ENCODE measurements at regions not wholly inside any gene's neighbourhood (a gene's known extent, or its start where the extent isn't known, plus 50 kb on each side); places are given as distances from the start of the nearest gene placed in this dataset.

GRCh38 chr10:61612450-61612849, 50.3 kb upstream of the CABCOCO1 start:
- no peaks in the 10 kb centered on the region for H3K9me2 ChIP-seq (ENCODE audit: insufficient read depth, low read length)
- H3K4me3 ChIP-seq (ENCODE audit: low read length) = no peak overlapping the region
- H3K36me3 ChIP-seq (ENCODE audit: insufficient read depth, low read length) = no peaks in the 10 kb centered on the region
- no peak overlapping the region for H2AFZ ChIP-seq (ENCODE audit: low read depth, low read length)
- no peaks in the 10 kb centered on the region for H4K20me1 ChIP-seq (ENCODE audit: insufficient read depth)
- no peaks in the 10 kb centered on the region for H3K9me3 ChIP-seq (ENCODE audit: low read length)
- no peak overlapping the region for H3K27ac ChIP-seq (ENCODE audit: low read length)
- H3K9ac ChIP-seq (ENCODE audit: low read length) = no peak overlapping the region
- no peak overlapping the region for H3K4me2 ChIP-seq (ENCODE audit: low read length)
- H3F3A ChIP-seq (ENCODE audit: insufficient read depth, low read length, poor library complexity, severe bottlenecking) = no peaks in the 10 kb centered on the region
- no peaks in the 10 kb centered on the region for H3K79me2 ChIP-seq (replicated peaks; ENCODE audit: insufficient read depth, low read length)
- TF ChIP-seq REST (IDR thresholded peaks at IDR 0.05; ENCODE audit: borderline replicate concordance) = no peak
- no peak for TF ChIP-seq POLR2AphosphoS5 (IDR thresholded peaks at IDR 0.05)
- TF ChIP-seq CTCF (IDR thresholded peaks at IDR 0.05; ENCODE audit: poor library complexity, severe bottlenecking) = no peak
- TF ChIP-seq SMC3 (conservative IDR thresholded peaks at IDR 0.05; ENCODE audit: poor library complexity) = no peak
- H3K27me3 ChIP-seq (ENCODE audit: insufficient read depth, low read depth, low read length) = no peaks in the 10 kb centered on the region

- no peak overlapping the region for H3K4me2 ChIP-seq (ENCODE audit: low read length)
- H3K9ac ChIP-seq (ENCODE audit: low read length) = no peak overlapping the region
- no peaks in the 10 kb centered on the region for H3K9me2 ChIP-seq (ENCODE audit: insufficient read depth, low read length)
- no peaks in the 10 kb centered on the region for H3K79me2 ChIP-seq (replicated peaks; ENCODE audit: insufficient read depth, low read length)
- no peaks in the 10 kb centered on the region for H4K20me1 ChIP-seq (ENCODE audit: insufficient read depth)
- no peaks in the 10 kb centered on the region for H3K27me3 ChIP-seq (ENCODE audit: insufficient read depth, low read depth, low read length)
- no peaks in the 10 kb centered on the region for H3F3A ChIP-seq (ENCODE audit: insufficient read depth, low read length, poor library complexity, severe bottlenecking)
- no peaks in the 10 kb centered on the region for H3K9me3 ChIP-seq (ENCODE audit: low read length)
- no peak for TF ChIP-seq SMC3 (conservative IDR thresholded peaks at IDR 0.05; ENCODE audit: poor library complexity)
- TF ChIP-seq EZH2 (IDR thresholded peaks at IDR 0.05; ENCODE audit: borderline replicate concordance, insufficient read depth, low read length, poor library complexity, severe bottlenecking) = no peak
- no peak for TF ChIP-seq TAF1 (IDR thresholded peaks at IDR 0.05; ENCODE audit: low read depth)
- TF ChIP-seq MXI1 (conservative IDR thresholded peaks at IDR 0.05; ENCODE audit: poor library complexity, severe bottlenecking) = no peak
- no peak for TF ChIP-seq POLR2AphosphoS5 (IDR thresholded peaks at IDR 0.05)
- H2AFZ ChIP-seq (ENCODE audit: low read depth, low read length) = no peak overlapping the region
- H3K36me3 ChIP-seq (ENCODE audit: insufficient read depth, low read length) = no peaks in the 10 kb centered on the region
- H3K27ac ChIP-seq (ENCODE audit: low read length) = no peak overlapping the region
- no peak overlapping the region for H3K4me3 ChIP-seq (ENCODE audit: low read length)
These were observed 50.7 kb upstream of the CABCOCO1 start for GRCh38 chr10:61612009-61612408.

GRCh38 chr10:61609701-61610100, 53.0 kb upstream of the CABCOCO1 start:
- Histone ChIP-seq H3K9me3 (ENCODE audit: low read length) (no peaks in the 10 kb centered on the region), H3K36me3 (ENCODE audit: insufficient read depth, low read length) (no peaks in the 10 kb centered on the region), H4K20me1 (ENCODE audit: insufficient read depth) (no peaks in the 10 kb centered on the region), H3K27me3 (ENCODE audit: insufficient read depth, low read depth, low read length) (no peaks in the 10 kb centered on the region), H2AFZ (ENCODE audit: low read depth, low read length) (no peak overlapping the region), H3K27ac (ENCODE audit: low read length) (no peak overlapping the region), H3F3A (ENCODE audit: insufficient read depth, low read length, poor library complexity, severe bottlenecking) (no peaks in the 10 kb centered on the region), H3K4me3 (ENCODE audit: low read length) (no peak overlapping the region), H3K9me2 (ENCODE audit: insufficient read depth, low read length) (no peaks in the 10 kb centered on the region), H3K4me2 (ENCODE audit: low read length) (no peak overlapping the region), H3K79me2 (replicated peaks; ENCODE audit: insufficient read depth, low read length) (no peaks in the 10 kb centered on the region), H3K9ac (ENCODE audit: low read length) (no peak overlapping the region)
- no peak for TF ChIP-seq SMC3 (conservative IDR thresholded peaks at IDR 0.05; ENCODE audit: poor library complexity)
- no peak for TF ChIP-seq REST (IDR thresholded peaks at IDR 0.05; ENCODE audit: borderline replicate concordance)
- TF ChIP-seq CTCF (IDR thresholded peaks at IDR 0.05; ENCODE audit: poor library complexity, severe bottlenecking) = no peak
